ENCODE measurements at regions not wholly inside any gene's neighbourhood (a gene's known extent, or its start where the extent isn't known, plus 50 kb on each side); places are given as distances from the start of the nearest gene placed in this dataset.

DNA sequence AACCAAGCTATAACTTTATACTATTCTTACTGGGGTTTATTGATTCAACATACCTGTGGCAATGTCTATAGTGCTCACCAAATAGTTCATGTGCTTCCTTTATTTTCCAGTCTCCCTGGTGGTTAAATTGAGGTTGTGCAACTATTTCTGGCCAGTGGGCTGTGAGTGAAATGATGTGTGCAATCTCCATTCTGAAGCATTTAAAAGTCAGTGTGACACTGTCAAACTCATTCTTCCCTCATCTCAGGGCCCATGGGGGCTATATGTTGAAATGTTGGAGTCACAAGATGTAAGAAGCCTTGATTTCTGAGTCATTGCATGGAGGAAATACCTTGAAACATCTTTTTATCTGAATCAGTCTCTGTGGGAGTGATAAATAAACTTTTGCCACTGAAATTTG, 414.3 kb upstream of the RPS6KA3 start:
- TF ChIP-seq NFRKB (IDR thresholded peaks at IDR 0.05): no peak
- TF ChIP-seq FOXK2 (IDR thresholded peaks at IDR 0.05): no peak
- TF ChIP-seq LEF1 (IDR thresholded peaks at IDR 0.05; ENCODE audit: borderline replicate concordance): no peak
